Glutamatergic neuron (in vitro differentiated cells): ENCODE measurements at regions not wholly inside any gene's neighbourhood (a gene's known extent, or its start where the extent isn't known, plus 50 kb on each side); places are given as distances from the start of the nearest gene placed in this dataset.

ENCODE experiments used
- DNase-seq: peaks from one replicate; pipeline ENCODE4 v3.0.0; 2022
- H3K27ac Mint-ChIP-seq: one replicate; pipeline ENCODE4 v1.8.0; 2020; ENCODE audit warnings: mild to moderate bottlenecking, mixed read lengths, inconsistent platforms; ENCODE audit not compliant: unreplicated experiment
- H3K27me3 Mint-ChIP-seq: one replicate; pipeline ENCODE4 v1.8.0; 2020; ENCODE audit warnings: mild to moderate bottlenecking, moderate library complexity, mixed read lengths, inconsistent platforms; ENCODE audit not compliant: unreplicated experiment
- H3K36me3 Mint-ChIP-seq: one replicate; pipeline ENCODE4 v1.8.0; 2020; ENCODE audit warnings: mild to moderate bottlenecking, mixed read lengths, inconsistent platforms; ENCODE audit not compliant: unreplicated experiment
- H3K4me1 Mint-ChIP-seq: one replicate; pipeline ENCODE4 v1.8.0; 2020; ENCODE audit warnings: mild to moderate bottlenecking, low read depth, mixed read lengths, inconsistent platforms; ENCODE audit not compliant: unreplicated experiment
- H3K4me3 Mint-ChIP-seq: one replicate; pipeline ENCODE4 v1.8.0; 2020; ENCODE audit warnings: mild to moderate bottlenecking, mixed read lengths, inconsistent platforms; ENCODE audit not compliant: unreplicated experiment
- H3K9me3 Mint-ChIP-seq: one replicate; pipeline ENCODE4 v1.8.0; 2020; ENCODE audit warnings: mild to moderate bottlenecking, moderate library complexity, mixed read lengths, inconsistent platforms; ENCODE audit not compliant: unreplicated experiment
- TF ChIP-seq, protein P1 (sequence below): fragments of 200-600 bp; sonication (generic); IDR thresholded peaks from one replicate; pipeline ENCODE4 v1.5.0; 2021; ENCODE audit not compliant: partially characterized antibody, unreplicated experiment

DNA sequence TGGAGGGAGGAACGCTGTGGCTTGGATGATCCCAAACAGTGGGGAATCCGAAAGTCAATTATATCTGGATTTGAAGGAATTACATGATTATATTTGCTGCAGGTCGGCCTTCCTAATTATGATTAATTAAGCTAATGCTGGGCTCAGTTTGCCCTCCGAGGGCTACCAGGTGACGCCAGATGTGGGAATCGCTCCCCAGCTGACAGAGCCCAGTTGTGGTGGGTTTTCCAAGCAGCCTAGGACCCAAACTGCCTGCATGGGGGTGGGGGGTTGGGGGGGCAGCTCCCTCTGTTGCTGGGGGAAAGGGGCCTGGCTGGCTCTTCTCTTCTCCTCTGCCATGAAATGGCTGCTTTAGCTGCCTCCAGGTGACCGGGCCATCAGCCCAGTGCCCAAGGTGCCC lies 147.6 kb upstream of the C1orf174 start:
- H3K4me1 Mint-ChIP-seq: no peaks in the 10 kb centered on the region
- H3K27ac Mint-ChIP-seq: no peak overlapping the region
- TF ChIP-seq, protein P1, sequence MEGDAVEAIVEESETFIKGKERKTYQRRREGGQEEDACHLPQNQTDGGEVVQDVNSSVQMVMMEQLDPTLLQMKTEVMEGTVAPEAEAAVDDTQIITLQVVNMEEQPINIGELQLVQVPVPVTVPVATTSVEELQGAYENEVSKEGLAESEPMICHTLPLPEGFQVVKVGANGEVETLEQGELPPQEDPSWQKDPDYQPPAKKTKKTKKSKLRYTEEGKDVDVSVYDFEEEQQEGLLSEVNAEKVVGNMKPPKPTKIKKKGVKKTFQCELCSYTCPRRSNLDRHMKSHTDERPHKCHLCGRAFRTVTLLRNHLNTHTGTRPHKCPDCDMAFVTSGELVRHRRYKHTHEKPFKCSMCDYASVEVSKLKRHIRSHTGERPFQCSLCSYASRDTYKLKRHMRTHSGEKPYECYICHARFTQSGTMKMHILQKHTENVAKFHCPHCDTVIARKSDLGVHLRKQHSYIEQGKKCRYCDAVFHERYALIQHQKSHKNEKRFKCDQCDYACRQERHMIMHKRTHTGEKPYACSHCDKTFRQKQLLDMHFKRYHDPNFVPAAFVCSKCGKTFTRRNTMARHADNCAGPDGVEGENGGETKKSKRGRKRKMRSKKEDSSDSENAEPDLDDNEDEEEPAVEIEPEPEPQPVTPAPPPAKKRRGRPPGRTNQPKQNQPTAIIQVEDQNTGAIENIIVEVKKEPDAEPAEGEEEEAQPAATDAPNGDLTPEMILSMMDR: no peak
- DNase-seq: no peak
- H3K4me3 Mint-ChIP-seq: no peak overlapping the region
- peaks cover 3% of the 10 kb centered on the region for H3K9me3 Mint-ChIP-seq
- peaks cover 2% of the 10 kb centered on the region for H3K27me3 Mint-ChIP-seq
- H3K36me3 Mint-ChIP-seq: no peaks in the 10 kb centered on the region

DNA sequence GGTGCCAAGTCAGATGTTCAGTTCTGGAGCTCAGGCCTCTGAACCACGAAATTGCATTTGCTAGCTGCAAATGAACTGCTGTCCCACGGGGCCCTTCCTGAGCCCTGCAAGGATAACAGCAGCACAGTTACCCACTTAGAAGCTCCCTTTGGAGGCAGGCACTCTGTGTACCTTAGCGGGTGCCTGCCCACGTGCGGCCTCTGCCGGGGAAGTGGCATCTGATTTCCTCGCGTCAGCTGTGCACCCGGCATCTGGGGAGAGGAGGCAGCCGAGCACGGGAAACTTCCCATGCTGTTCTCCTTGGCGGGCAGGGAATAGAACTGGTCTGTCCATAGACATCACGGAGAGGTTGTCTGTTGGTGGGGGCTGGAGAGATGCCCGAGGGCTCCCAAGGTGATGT lies 148.0 kb upstream of the C1orf174 start:
- Mint-ChIP-seq H3K36me3 (no peaks in the 10 kb centered on the region), H3K4me3 (no peak overlapping the region), H3K9me3 (peaks cover 6% of the 10 kb centered on the region), H3K27me3 (peaks cover 2% of the 10 kb centered on the region), H3K4me1 (no peaks in the 10 kb centered on the region), H3K27ac (no peak overlapping the region)
- TF ChIP-seq, protein P1: no peak
- DNase-seq: no peak

DNA sequence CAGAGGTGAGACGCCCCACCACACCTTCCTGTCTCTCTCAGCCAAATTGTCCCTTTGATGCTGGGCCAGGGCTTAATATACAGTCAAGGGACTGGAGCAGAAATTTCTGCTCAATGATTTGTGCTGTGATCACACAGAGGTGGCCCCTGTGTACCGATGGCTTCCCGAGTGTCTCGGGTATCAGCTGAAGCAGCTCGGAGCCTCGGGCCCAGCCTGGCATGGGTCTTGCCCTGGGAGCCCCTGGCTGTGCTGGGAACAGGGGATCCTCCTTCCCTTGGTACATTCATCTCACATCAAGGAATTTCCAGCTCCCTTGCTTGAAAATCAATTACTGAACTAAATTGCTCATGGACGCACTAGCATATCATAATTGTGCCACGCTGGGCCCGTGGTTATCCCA lies 148.8 kb upstream of the C1orf174 start:
- peaks cover 6% of the 10 kb centered on the region for H3K9me3 Mint-ChIP-seq

DNA sequence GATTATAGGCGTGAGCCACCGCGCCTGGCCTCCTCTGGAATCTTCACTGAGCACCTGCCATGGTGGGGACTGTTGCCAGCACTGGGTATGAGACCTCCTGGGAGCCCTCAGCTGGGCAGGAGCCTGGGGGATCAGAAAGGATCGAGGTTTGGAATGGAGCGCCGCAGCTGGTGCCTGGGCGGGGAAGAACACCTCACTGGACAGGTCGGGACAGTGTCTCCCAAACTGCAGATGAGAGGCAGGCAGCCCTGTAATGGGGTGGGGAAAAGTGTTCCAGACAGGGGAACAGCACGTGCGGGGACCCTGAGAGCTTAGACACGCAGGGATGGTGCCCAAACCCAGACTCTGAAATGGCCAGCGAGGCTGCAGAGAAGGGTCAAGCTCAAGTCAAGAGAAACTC lies 150.9 kb upstream of the C1orf174 start:
- no peak overlapping the region for H3K4me3 Mint-ChIP-seq
- H3K9me3 Mint-ChIP-seq: peaks cover 7% of the 10 kb centered on the region
- TF ChIP-seq, protein P1: no peak
- DNase-seq: no peak
- H3K27ac Mint-ChIP-seq: no peak overlapping the region
- peaks cover 2% of the 10 kb centered on the region for H3K27me3 Mint-ChIP-seq
- no peaks in the 10 kb centered on the region for H3K4me1 Mint-ChIP-seq
- no peaks in the 10 kb centered on the region for H3K36me3 Mint-ChIP-seq

More for the DNA sequence above, 148.8 kb upstream of the C1orf174 start:
- DNase-seq: no peak
- TF ChIP-seq, protein P1: no peak
- no peaks in the 10 kb centered on the region for H3K4me1 Mint-ChIP-seq
- H3K36me3 Mint-ChIP-seq: no peaks in the 10 kb centered on the region
- peaks cover 2% of the 10 kb centered on the region for H3K27me3 Mint-ChIP-seq
- H3K27ac Mint-ChIP-seq: no peak overlapping the region
- H3K4me3 Mint-ChIP-seq: no peak overlapping the region

DNA sequence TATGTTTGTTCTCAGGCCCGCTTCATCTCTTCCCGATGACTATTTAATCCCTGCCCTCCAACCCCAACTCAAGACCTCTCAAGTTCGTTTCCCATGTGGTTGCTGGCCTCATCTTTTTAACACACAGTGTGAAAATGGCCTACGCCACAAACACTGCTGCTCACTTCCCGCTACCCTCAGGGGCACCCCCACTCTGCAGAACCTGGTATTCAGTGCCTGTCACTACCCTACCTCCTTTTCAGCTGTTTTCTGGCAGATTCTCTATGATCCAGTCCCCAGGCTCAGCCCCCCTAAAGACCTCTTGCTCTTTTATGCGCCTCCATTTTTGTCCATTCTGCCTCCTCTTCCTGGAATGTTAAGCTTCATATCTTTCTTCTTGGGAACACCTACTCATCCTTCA lies 152.6 kb upstream of the C1orf174 start:
- TF ChIP-seq, protein P1: no peak
- Mint-ChIP-seq H3K4me3 (no peak overlapping the region), H3K27ac (no peak overlapping the region), H3K27me3 (peaks cover 2% of the 10 kb centered on the region), H3K36me3 (no peaks in the 10 kb centered on the region), H3K4me1 (no peaks in the 10 kb centered on the region), H3K9me3 (peaks cover 9% of the 10 kb centered on the region)
- no peak for DNase-seq
